ENCODE measurements at regions not wholly inside any gene's neighbourhood (a gene's known extent, or its start where the extent isn't known, plus 50 kb on each side); places are given as distances from the start of the nearest gene placed in this dataset.
A peak's percentile ranks its signal among the peaks of the same experiment; 100 is the strongest.

DNA sequence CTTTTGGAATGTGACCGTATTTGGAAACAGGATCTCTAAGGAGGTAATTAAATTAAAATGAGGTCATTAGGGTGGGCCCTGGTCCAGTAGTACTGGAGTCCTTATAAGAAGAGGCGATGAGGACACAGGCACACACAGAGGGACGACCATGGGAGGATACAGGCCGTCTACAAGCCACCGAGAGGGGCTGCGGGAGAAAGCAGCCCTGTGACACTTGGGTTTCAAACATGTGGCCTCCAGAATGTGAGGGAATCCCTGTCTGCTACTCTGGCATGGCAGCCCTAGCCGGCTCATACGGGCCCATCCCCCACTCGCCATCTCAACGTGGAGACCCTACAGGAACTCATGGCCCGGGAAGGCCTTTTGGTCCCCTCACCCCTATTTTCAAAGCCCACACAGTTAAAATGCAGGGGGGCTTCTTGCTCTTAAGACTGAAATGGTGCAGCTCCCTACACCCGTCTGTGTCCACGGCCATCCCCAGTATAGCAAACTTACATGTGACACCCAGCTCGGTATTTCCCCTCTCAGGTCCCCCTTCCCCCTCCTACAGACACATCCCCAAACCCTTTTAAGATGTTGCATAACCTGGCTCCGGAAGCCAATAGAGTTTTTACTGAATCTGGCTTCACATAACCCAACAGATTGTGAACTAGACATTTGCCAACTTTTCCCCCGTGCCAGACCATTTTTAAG is 124.1 kb upstream of the TBL1X start:
- Histone ChIP-seq H3K14ac (ENCODE audit: insufficient read length) (no peak overlapping the region), H3K9ac (replicated peaks in 1 of 4; ENCODE audit: extremely low read depth in 1 of 4, low read depth in 3 of 4, low read length in 3 of 4) (no peak overlapping the region), H3K18ac (ENCODE audit: extremely low read depth, low read length) (no peak overlapping the region; the same call in 1 of the 2 replicates), H3K23ac (ENCODE audit: insufficient read length) (no peak overlapping the region), H3K4me1 (replicated peaks in 1 of 4; ENCODE audit: control insufficient read depth in 3 of 4, insufficient read depth in 4 of 4, low read length in 3 of 4) (peaks cover 0 to 9% (median 2%) of the 10 kb centered on the region in 4 experiments; a peak in 4 of 7 replicates), H2AK5ac (ENCODE audit: low read depth, low read length) (no peak overlapping the region), H4K8ac (ENCODE audit: extremely low read depth, insufficient read depth, low read length) (no peak overlapping the region), H3K23me2 (ENCODE audit: low read depth, low read length) (peaks cover 2% of the 10 kb centered on the region; the same call in 1 of the 2 replicates), H3K4ac (replicated peaks; ENCODE audit: insufficient read length, low read depth, low read length) (peak overlapping the region; percentile 53), H2BK20ac (ENCODE audit: low read length) (no peak overlapping the region), H3K4me2 (ENCODE audit: insufficient read depth in 1 of 2, low read depth in 2 of 2, low read length in 2 of 2) (no peak overlapping the region), H3K79me2 (ENCODE audit: control insufficient read depth in 1 of 2, insufficient read depth in 2 of 2, low read length in 2 of 2) (no peaks in the 10 kb centered on the region), H3K36me3 (ENCODE audit: control insufficient read depth in 2 of 4, insufficient read depth in 4 of 4, low read length in 3 of 4) (no peaks in the 10 kb centered on the region), H2AFZ (ENCODE audit: low read length) (no peak overlapping the region), H3K9me3 (ENCODE audit: insufficient read depth in 2 of 2, low read depth in 1 of 2, low read length in 1 of 2) (no peaks in the 10 kb centered on the region), H4K20me1 (replicated peaks in 1 of 2; ENCODE audit: control insufficient read depth in 1 of 2, insufficient read depth in 2 of 2, low read length in 2 of 2) (no peaks in the 10 kb centered on the region), H2BK5ac (ENCODE audit: low read depth, low read length) (no peak overlapping the region; the same call in 1 of the 2 replicates), H3K56ac (replicated peaks; ENCODE audit: insufficient read length, low read depth, low read length) (no peak overlapping the region), H2BK15ac (ENCODE audit: low read length) (no peak overlapping the region), H2BK12ac (ENCODE audit: low read depth, low read length) (no peak overlapping the region), H3K27ac (ENCODE audit: low read depth, low read length) (no peak overlapping the region), H3K27me3 (replicated peaks in 1 of 4; ENCODE audit: control insufficient read depth in 3 of 4, extremely low read depth in 1 of 4, insufficient read depth in 3 of 4, low read length in 3 of 4) (no peaks in the 10 kb centered on the region), H3K79me1 (ENCODE audit: low read depth, low read length) (no peaks in the 10 kb centered on the region), H3K4me3 (ENCODE audit: extremely low read depth in 1 of 4, insufficient read depth in 2 of 4, low read depth in 3 of 4, low read length in 4 of 4) (no peak overlapping the region), H4K91ac (replicated peaks; ENCODE audit: insufficient read length, low read length) (no peak overlapping the region), H4K5ac (ENCODE audit: insufficient read length, low read depth, low read length) (no peak overlapping the region), H2BK120ac (replicated peaks; ENCODE audit: low read depth, low read length) (peak overlapping the region; percentile 14)
- 68% methylated on average over 9 of the region's 16 CpGs; no CpG with 5 or more reads in 1 of the 2 experiments for WGBS, 2 experiments (ENCODE audit: extremely low coverage in 1 of 2, insufficient coverage in 1 of 2, insufficient read length in 1 of 2, insufficient replicate concordance in 2 of 2, low coverage in 1 of 2, low lambda C conversion rate in 2 of 2, missing lambda C conversion rate in 1 of 2)
- CTCF ChIA-PET (ENCODE audit: partially characterized antibody) = interaction anchor here (1.2 to 1.6 kb wide), 3 partner anchors 7 to 28 kb away, joined by 3 to 4 read pairs (median 3); no protein-coding TSS in a partner anchor
- POLR2A ChIA-PET (ENCODE audit: partially characterized antibody) = interaction anchor here (0.6 kb wide), 1 partner anchor 120 kb away, joined by 3 read pairs; no protein-coding TSS in a partner anchor
- FAIRE-seq (no peak), DNase-seq (ENCODE audit: low read depth in 1 of 2, low spot score in 2 of 2) (no peak)
- TF ChIP-seq SIN3A (conservative IDR thresholded peaks at IDR 0.05 in 1 of 2, IDR thresholded peaks at IDR 0.05 in 1 of 2; ENCODE audit: low read depth in 1 of 2, low read length in 2 of 2) = no peak
- TF ChIP-seq, protein P1, sequence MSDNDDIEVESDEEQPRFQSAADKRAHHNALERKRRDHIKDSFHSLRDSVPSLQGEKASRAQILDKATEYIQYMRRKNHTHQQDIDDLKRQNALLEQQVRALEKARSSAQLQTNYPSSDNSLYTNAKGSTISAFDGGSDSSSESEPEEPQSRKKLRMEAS (IDR thresholded peaks at IDR 0.05) = peak; percentile 51; the same call in 1 of the 2 replicates
- TF ChIP-seq CBX5 (IDR thresholded peaks at IDR 0.05; ENCODE audit: low read depth, low read length) = no peak
- TF ChIP-seq, protein P2, sequence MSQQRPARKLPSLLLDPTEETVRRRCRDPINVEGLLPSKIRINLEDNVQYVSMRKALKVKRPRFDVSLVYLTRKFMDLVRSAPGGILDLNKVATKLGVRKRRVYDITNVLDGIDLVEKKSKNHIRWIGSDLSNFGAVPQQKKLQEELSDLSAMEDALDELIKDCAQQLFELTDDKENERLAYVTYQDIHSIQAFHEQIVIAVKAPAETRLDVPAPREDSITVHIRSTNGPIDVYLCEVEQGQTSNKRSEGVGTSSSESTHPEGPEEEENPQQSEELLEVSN (IDR thresholded peaks at IDR 0.05) = peak; percentile 58
- no peak for TF ChIP-seq KDM5A (IDR thresholded peaks at IDR 0.05; ENCODE audit: low read length)
